Activated CD4-positive, alpha-beta T cell treated with anti-CD3 and anti-CD28 coated beads, Interleukin-2, amount 10 ng/mL, durations not matched to agents 24 days and 14 days (primary cell): ENCODE measurements at regions not wholly inside any gene's neighbourhood (a gene's known extent, or its start where the extent isn't known, plus 50 kb on each side); places are given as distances from the start of the nearest gene placed in this dataset.

Source experiments
- DNase-seq: peaks from one replicate; pipeline ENCODE4 v3.0.0; 2022
- H3K27ac Mint-ChIP-seq: one replicate; pipeline ENCODE4 v1.8.0; 2022; ENCODE audit warnings: mild to moderate bottlenecking, mixed read lengths
- H3K27me3 Mint-ChIP-seq: one replicate; pipeline ENCODE4 v1.8.0; 2022; ENCODE audit warnings: mixed read lengths
- H3K36me3 Mint-ChIP-seq: one replicate; pipeline ENCODE4 v1.8.0; 2022; ENCODE audit warnings: low read depth, mild to moderate bottlenecking, mixed read lengths
- H3K4me1 Mint-ChIP-seq: one replicate; pipeline ENCODE4 v1.8.0; 2021; ENCODE audit warnings: mixed read lengths
- H3K4me3 Mint-ChIP-seq: one replicate; pipeline ENCODE4 v1.8.0; 2022; ENCODE audit warnings: mild to moderate bottlenecking, moderate library complexity, mixed read lengths
- H3K9me3 Mint-ChIP-seq: one replicate; pipeline ENCODE4 v1.8.0; 2021; ENCODE audit warnings: mixed read lengths
- intact Hi-C: fragments of 100-400 bp; cut with micrococcal nuclease; formaldehyde crosslinking; loops from one replicate; pipeline ENCODE4 v1.15.1; 2023

GRCh38 chr5:143678148-143678905, 133.6 kb upstream of the HMHB1 start:
- Mint-ChIP-seq H3K27ac (peak overlapping the region; percentile 31), H3K4me3 (peak overlapping the region; percentile 0), H3K27me3 (peaks cover 9% of the 10 kb centered on the region), H3K4me1 (peaks cover 18% of the 10 kb centered on the region), H3K9me3 (peaks cover 9% of the 10 kb centered on the region), H3K36me3 (no peaks in the 10 kb centered on the region)
- intact Hi-C loops = loop anchor here (2.0 to 10.0 kb wide), 6 partner anchors 16 to 670 kb away; partner anchors contain the start of gene NR3C1
- no peak for DNase-seq

GRCh38 chr5:143677403-143677802, 134.6 kb upstream of the HMHB1 start:
- H3K4me1 Mint-ChIP-seq = peaks cover 18% of the 10 kb centered on the region
- DNase-seq = no peak
- H3K4me3 Mint-ChIP-seq = no peak overlapping the region
- H3K36me3 Mint-ChIP-seq = no peaks in the 10 kb centered on the region
- intact Hi-C loops = loop anchor here (5.0 to 10.0 kb wide), 3 partner anchors 70 to 507 kb away; partner anchors contain the start of gene NR3C1
- peaks cover 9% of the 10 kb centered on the region for H3K27me3 Mint-ChIP-seq
- peaks cover 11% of the 10 kb centered on the region for H3K9me3 Mint-ChIP-seq
- no peak overlapping the region for H3K27ac Mint-ChIP-seq

DNA sequence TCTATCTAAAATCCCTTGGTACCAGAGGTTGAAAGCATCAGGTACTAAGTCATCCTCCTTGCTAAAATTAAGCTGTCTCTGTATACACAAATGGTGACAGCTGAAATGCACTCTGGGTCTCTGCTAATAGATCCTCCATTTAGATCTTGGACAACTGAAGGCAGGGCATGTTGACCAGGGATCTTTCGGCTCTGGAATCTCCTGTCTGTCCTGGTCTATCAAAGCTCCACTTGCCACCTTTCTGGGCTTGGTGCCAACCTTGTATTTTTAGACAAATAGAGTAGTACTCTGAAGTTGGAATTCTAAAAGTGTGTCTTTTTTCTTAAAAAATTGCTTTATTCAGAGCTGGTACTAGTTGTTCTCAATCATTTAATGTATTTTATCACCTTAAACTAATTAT, 135.2 kb upstream of the HMHB1 start:
- Mint-ChIP-seq H3K9me3 (peaks cover 13% of the 10 kb centered on the region), H3K27me3 (peaks cover 10% of the 10 kb centered on the region), H3K4me1 (peaks cover 18% of the 10 kb centered on the region), H3K4me3 (no peak overlapping the region), H3K36me3 (no peaks in the 10 kb centered on the region), H3K27ac (no peak overlapping the region)
- DNase-seq = no peak
- intact Hi-C loops = loop anchor here (5.0 to 10.0 kb wide), 3 partner anchors 70 to 508 kb away; partner anchors contain the start of gene NR3C1

- H3K27me3 Mint-ChIP-seq = peaks cover 10% of the 10 kb centered on the region
- no peak overlapping the region for H3K4me3 Mint-ChIP-seq
- intact Hi-C loops = loop anchor here (10.0 kb wide), 1 partner anchor 510 kb away; no protein-coding TSS in a partner anchor
- DNase-seq = no peak
- H3K4me1 Mint-ChIP-seq = peaks cover 11% of the 10 kb centered on the region
- peaks cover 20% of the 10 kb centered on the region for H3K9me3 Mint-ChIP-seq
- no peaks in the 10 kb centered on the region for H3K36me3 Mint-ChIP-seq
- H3K27ac Mint-ChIP-seq = no peak overlapping the region
These were observed 137.5 kb upstream of the HMHB1 start for GRCh38 chr5:143674469-143674786.

GRCh38 chr5:143673676-143674468, 138.1 kb upstream of the HMHB1 start:
- H3K27me3 Mint-ChIP-seq = peaks cover 10% of the 10 kb centered on the region

DNA sequence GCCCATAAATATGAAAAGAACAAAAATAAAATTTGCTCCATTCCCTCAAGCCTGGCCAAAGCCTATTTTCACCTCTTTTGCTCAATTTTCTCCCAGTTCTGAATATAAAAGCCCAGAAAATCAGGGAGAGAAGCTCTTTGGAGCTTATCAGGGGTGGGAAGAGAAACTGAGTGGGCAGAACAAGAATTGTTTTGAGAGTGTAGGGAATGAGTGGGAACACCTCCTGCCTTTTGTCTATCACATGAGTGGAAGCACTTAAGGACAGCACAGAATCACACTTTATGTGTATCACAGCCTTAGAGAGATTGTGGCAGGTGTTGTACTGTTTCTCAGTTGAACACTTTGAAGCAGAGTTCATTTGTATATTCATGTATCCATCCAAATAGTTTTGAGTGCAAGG, 139.2 kb upstream of the HMHB1 start:
- intact Hi-C loops = loop anchor here (10.0 kb wide), 1 partner anchor 512 kb away; no protein-coding TSS in a partner anchor
- Mint-ChIP-seq H3K4me3 (no peak overlapping the region), H3K9me3 (peaks cover 17% of the 10 kb centered on the region), H3K27ac (no peak overlapping the region), H3K4me1 (no peaks in the 10 kb centered on the region), H3K27me3 (peaks cover 10% of the 10 kb centered on the region), H3K36me3 (no peaks in the 10 kb centered on the region)
- no peak for DNase-seq

More at GRCh38 chr5:143673676-143674468, 138.1 kb upstream of the HMHB1 start:
- intact Hi-C loops = loop anchor here (10.0 kb wide), 1 partner anchor 511 kb away; no protein-coding TSS in a partner anchor
- no peak overlapping the region for H3K4me3 Mint-ChIP-seq
- H3K27ac Mint-ChIP-seq = no peak overlapping the region
- no peaks in the 10 kb centered on the region for H3K36me3 Mint-ChIP-seq
- H3K4me1 Mint-ChIP-seq = peaks cover 7% of the 10 kb centered on the region
- no peak for DNase-seq
- H3K9me3 Mint-ChIP-seq = peaks cover 17% of the 10 kb centered on the region

DNA sequence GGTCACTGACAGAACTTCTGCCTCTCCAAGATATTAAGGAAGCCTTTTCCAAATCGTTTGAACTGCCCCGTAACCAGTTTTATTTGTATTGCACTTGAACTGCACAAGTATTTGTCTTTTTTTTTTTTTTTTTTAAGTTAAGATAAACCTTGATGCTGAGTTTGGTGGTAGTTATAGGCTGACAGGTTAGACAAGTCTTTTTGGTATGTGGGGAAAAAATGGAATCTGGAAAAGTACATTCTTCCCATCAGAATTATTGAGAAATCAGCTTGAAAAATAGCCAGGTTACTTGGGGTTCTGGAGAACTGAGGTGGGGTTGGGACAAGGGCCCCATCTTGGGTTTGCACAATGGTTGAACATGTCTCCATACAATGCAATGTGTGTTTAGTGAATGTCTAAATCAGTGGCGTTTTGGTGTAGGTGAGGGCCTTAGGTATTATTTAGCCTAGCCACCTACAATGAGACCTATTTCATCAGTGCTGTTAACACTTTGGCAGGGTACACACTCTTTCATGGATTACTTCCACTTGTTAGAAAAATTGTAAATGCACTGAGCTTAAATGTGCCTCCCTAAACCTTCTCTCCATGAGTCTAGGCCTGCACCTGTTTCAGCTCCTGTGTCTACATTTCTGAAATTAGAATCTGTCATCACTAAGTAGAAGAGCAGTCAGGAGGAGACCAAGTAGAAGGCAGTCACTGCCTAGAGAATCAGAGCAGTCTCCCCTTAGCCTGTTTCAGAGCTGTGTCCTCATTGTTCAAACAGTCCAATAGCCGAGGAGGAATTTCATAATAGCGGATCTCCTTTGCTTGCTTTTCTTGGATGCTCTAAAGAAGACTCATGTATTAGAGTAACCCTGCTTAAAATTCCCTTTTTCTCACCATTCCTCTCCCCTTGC, 140.0 kb upstream of the HMHB1 start:
- no peak for DNase-seq
- Mint-ChIP-seq H3K36me3 (no peaks in the 10 kb centered on the region), H3K27ac (no peak overlapping the region), H3K9me3 (peaks cover 17% of the 10 kb centered on the region), H3K4me3 (no peak overlapping the region), H3K4me1 (no peaks in the 10 kb centered on the region), H3K27me3 (peaks cover 10% of the 10 kb centered on the region)
- intact Hi-C loops = loop anchor here (10.0 kb wide), 1 partner anchor 513 kb away; no protein-coding TSS in a partner anchor

DNA sequence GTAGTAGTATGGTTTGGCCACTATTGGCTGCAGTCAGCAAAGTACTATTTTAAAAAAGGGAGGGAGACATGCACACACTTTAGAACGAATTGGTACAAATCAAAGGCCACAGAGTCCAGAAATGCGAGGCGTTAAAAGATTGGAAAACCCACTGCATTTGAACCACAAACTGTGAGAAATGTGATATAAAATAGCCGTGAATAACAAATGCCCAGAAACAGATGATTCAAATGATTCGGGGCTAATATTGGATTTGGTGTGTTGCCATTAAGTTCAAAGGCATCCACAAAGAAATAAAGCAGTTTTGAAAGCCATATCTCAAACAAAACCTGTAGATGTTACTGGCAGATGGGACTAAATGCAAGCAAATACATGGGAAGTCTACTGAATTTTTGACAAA, 140.9 kb upstream of the HMHB1 start:
- no peak for DNase-seq
- Mint-ChIP-seq H3K4me3 (no peak overlapping the region), H3K36me3 (no peaks in the 10 kb centered on the region), H3K27ac (no peak overlapping the region), H3K27me3 (peaks cover 10% of the 10 kb centered on the region), H3K4me1 (no peaks in the 10 kb centered on the region), H3K9me3 (peaks cover 17% of the 10 kb centered on the region)
- intact Hi-C loops = loop anchor here (10.0 kb wide), 1 partner anchor 514 kb away; no protein-coding TSS in a partner anchor

- no peak for DNase-seq
- Mint-ChIP-seq H3K9me3 (peaks cover 10% of the 10 kb centered on the region), H3K4me3 (no peak overlapping the region), H3K36me3 (no peaks in the 10 kb centered on the region), H3K4me1 (no peaks in the 10 kb centered on the region), H3K27me3 (peaks cover 9% of the 10 kb centered on the region), H3K27ac (no peak overlapping the region)
- intact Hi-C loops = no loop called here
These were observed 146.1 kb upstream of the HMHB1 start for GRCh38 chr5:143665866-143666265.

- intact Hi-C loops = no loop called here
- Mint-ChIP-seq H3K4me3 (no peak overlapping the region), H3K9me3 (no peaks in the 10 kb centered on the region), H3K4me1 (no peaks in the 10 kb centered on the region), H3K27ac (no peak overlapping the region), H3K27me3 (peaks cover 11% of the 10 kb centered on the region), H3K36me3 (no peaks in the 10 kb centered on the region)
- no peak for DNase-seq
These were observed 147.3 kb upstream of the HMHB1 start for GRCh38 chr5:143664623-143665022.

DNA sequence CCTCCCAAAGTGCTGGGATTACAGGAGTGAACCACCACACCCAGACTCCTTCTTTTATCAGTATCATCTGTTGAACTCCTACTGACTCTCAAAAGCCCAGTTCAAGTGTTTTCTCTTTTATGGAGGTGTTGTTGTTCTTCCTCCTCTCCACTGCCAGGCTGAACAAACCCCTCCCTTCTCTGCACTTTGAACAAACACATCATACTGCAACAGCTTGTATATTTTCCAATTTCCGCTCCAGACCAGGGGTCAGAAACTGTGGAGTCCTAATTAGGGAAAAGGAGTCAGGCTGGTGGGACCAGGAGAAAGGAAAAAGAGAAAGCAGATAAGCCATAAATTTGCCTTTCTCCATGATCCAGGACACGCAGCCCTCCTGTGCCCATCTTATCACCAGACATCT, 148.1 kb upstream of the HMHB1 start:
- no peak overlapping the region for H3K27ac Mint-ChIP-seq
- intact Hi-C loops = no loop called here
- no peaks in the 10 kb centered on the region for H3K36me3 Mint-ChIP-seq
- no peaks in the 10 kb centered on the region for H3K4me1 Mint-ChIP-seq
- no peak overlapping the region for H3K4me3 Mint-ChIP-seq
- DNase-seq = no peak
- H3K9me3 Mint-ChIP-seq = no peaks in the 10 kb centered on the region
- peaks cover 12% of the 10 kb centered on the region for H3K27me3 Mint-ChIP-seq

DNA sequence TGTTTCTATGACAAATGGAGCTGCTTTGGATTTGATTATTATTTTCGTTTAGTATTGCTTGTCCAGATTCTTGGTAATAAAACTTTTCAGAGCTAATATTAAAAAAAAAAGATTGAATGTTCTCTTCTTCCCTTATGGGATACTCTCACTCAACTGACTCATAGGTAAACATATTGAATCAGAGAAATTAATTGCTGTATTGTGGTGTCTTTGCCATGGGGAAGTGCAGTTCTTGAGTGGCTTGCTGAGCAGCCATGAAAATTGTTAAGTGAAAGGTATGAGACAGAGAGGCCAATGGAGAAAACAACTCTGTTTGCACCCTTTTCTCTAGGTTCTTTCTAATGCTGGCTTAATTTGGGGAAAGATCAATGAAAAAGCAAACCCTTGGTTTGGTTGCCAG, 149.9 kb upstream of the HMHB1 start:
- Mint-ChIP-seq H3K27ac (no peak overlapping the region), H3K27me3 (peaks cover 17% of the 10 kb centered on the region), H3K4me3 (no peak overlapping the region), H3K4me1 (no peaks in the 10 kb centered on the region), H3K36me3 (no peaks in the 10 kb centered on the region), H3K9me3 (no peaks in the 10 kb centered on the region)
- intact Hi-C loops = no loop called here
- no peak for DNase-seq

DNA sequence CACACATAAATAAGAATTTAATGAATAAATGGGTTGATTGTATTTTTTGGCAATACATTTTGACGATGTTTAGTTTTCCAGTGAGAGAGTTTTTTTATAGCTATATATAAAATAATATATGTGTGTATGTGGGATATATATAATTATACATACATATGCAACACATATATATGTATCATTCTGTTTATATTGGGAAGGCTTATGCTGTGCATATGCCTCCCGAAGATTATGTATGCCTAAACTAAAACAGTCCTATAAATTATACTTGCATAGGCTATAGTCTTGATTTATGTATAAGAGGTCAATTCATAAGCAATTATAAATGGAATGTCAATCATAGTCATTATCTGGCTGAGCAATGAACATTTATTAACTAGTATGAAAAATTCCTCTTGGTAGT, 151.3 kb upstream of the HMHB1 start:
- Mint-ChIP-seq H3K9me3 (no peaks in the 10 kb centered on the region), H3K4me3 (no peak overlapping the region), H3K27me3 (peaks cover 17% of the 10 kb centered on the region), H3K36me3 (no peaks in the 10 kb centered on the region), H3K4me1 (no peaks in the 10 kb centered on the region), H3K27ac (no peak overlapping the region)
- no peak for DNase-seq
- intact Hi-C loops = no loop called here
